ENCODE measurements at regions not wholly inside any gene's neighbourhood (a gene's known extent, or its start where the extent isn't known, plus 50 kb on each side); places are given as distances from the start of the nearest gene placed in this dataset.

DNA sequence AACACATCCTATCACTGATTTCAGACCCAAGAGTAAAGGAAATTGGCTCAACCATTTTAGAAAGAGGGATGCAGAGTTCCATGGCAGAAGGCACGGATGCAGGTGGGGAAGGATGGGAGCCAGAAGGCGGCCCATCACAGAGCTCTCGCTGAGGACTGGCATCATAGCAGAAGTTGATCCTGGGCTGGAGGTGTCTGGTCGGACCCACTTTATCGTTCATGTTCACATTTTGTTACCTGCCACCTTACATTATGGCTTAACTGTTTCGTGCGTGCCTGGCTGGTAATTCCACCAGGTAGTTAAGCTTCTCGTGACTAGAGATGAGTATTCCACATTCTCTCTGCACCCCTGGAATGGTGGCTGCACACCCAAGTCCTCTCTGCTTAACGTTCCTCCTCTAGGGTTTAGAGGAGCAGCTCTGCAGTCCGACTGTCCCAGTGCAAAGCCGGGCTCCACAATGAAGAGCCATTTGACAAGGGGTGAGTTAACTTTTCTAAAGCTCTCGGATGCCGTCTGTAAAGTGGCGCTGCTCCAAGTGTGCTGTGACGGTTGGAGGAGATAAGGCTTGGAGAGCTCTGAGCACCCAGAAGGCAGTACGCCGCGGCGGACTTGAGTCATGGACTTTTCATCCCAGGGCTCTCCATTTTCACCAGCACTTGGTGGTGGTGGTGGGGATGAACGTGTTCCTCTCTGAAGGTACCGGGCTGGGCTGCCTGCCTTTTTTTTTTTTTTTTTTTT is 157.1 kb upstream of the SHH start:
- TF ChIP-seq BHLHE40 (IDR thresholded peaks at IDR 0.05; ENCODE audit: borderline replicate concordance) (no peak), LEF1 (IDR thresholded peaks at IDR 0.05; ENCODE audit: borderline replicate concordance) (no peak), L3MBTL2 (conservative IDR thresholded peaks at IDR 0.05) (no peak), CTBP1 (IDR thresholded peaks at IDR 0.05; ENCODE audit: borderline replicate concordance) (no peak), FOXM1 (IDR thresholded peaks at IDR 0.05; ENCODE audit: borderline replicate concordance) (no peak), HDGF (IDR thresholded peaks at IDR 0.05; ENCODE audit: borderline replicate concordance) (no peak), FOXA1 (IDR thresholded peaks at IDR 0.05) (no peak)
- POLR2A ChIA-PET, result no interaction called here
- CTCF ChIA-PET, result interaction anchor here (0.6 kb wide), 1 partner anchor 140 kb away, joined by 7 read pairs; no protein-coding TSS in a partner anchor
- DNase-seq (ENCODE audit: extremely low spot score), result no peak

DNA sequence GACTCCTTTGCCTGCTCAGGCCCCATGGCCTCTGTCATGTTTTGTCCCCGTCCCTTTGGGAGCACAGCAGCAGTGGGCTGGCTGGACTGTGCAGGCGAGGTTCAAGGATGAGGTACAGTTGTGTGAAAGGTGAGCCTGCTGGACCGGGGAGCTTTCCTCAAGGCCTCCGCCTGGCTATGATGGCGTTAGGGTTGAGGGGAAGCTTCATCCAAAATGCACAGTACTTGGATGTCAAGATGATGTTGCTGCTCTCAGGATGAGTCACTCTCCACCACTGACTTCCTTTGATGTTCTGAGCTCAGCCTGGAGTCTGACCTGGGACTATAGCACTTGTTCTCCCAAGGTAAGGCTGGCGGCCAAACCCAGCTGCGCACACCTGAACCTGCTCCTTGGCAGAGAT is 152.7 kb upstream of the SHH start:
- CTCF ChIA-PET, result no interaction called here
- POLR2A ChIA-PET, result no interaction called here
- no peak for TF ChIP-seq SP1 (IDR thresholded peaks at IDR 0.05)
- TF ChIP-seq L3MBTL2 (conservative IDR thresholded peaks at IDR 0.05), result no peak
- TF ChIP-seq, protein P1, sequence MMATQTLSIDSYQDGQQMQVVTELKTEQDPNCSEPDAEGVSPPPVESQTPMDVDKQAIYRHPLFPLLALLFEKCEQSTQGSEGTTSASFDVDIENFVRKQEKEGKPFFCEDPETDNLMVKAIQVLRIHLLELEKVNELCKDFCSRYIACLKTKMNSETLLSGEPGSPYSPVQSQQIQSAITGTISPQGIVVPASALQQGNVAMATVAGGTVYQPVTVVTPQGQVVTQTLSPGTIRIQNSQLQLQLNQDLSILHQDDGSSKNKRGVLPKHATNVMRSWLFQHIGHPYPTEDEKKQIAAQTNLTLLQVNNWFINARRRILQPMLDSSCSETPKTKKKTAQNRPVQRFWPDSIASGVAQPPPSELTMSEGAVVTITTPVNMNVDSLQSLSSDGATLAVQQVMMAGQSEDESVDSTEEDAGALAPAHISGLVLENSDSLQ (IDR thresholded peaks at IDR 0.05), result no peak
- no peak for TF ChIP-seq ELF4 (IDR thresholded peaks at IDR 0.05)
- no peak for DNase-seq (ENCODE audit: extremely low spot score)

DNA sequence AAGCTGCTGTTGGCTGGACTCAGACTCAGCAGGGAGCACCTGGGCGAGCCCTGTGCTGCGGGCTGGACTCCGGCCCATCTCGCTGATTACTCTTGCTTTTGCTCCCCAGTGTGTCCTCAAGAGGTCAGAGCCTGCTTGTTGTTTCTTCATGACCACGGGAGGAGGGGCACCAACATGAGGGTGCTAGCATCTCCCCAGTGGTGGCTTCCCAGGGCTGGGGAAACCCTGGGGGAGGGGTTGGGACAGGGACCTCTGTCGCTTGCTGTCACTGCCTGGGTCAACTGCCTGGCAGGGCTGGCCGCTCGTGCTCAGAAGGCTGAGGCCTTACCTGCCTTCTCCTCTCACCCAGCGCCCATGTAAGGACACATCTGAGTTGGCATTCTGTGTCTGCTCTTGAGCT is 152.3 kb upstream of the SHH start:
- ChIA-PET CTCF (no interaction called here), POLR2A (no interaction called here)
- DNase-seq (ENCODE audit: extremely low spot score), result no peak
- TF ChIP-seq FOXK2 (IDR thresholded peaks at IDR 0.05) (no peak), HDGF (IDR thresholded peaks at IDR 0.05; ENCODE audit: borderline replicate concordance) (no peak), ELF4 (IDR thresholded peaks at IDR 0.05) (no peak), SP1 (IDR thresholded peaks at IDR 0.05) (no peak), NFRKB (IDR thresholded peaks at IDR 0.05) (no peak), TARDBP (IDR thresholded peaks at IDR 0.05) (no peak), BHLHE40 (IDR thresholded peaks at IDR 0.05; ENCODE audit: borderline replicate concordance) (no peak)

DNA sequence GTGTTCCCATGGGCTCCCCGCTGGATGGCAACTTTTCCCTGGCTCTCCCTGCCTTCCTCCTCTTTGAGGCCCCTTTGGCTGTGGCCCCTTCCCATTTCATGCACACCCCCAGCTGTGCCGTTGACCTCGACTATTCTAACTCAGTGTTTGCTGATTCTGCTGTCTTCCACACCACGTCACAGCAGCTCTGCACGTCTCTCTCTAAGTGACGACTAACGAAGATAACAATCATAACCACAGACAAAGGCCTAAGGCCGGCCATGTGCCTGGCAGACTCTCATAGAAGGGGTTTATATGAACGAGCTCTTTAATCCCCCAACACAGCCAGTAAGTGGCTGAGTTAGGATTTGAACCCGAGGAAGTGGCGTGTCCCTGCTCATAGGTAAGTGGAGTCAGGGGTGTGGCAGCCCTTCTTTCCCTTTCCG is 151.5 kb upstream of the SHH start:
- ChIA-PET CTCF (no interaction called here), POLR2A (no interaction called here)
- no peak for TF ChIP-seq ELF4 (IDR thresholded peaks at IDR 0.05)
- TF ChIP-seq LEF1 (IDR thresholded peaks at IDR 0.05; ENCODE audit: borderline replicate concordance), result no peak
- TF ChIP-seq FOXA1 (IDR thresholded peaks at IDR 0.05), result no peak
- TF ChIP-seq L3MBTL2 (conservative IDR thresholded peaks at IDR 0.05), result no peak
- TF ChIP-seq FOXM1 (IDR thresholded peaks at IDR 0.05; ENCODE audit: borderline replicate concordance), result no peak
- no peak for TF ChIP-seq CTBP1 (IDR thresholded peaks at IDR 0.05; ENCODE audit: borderline replicate concordance)
- TF ChIP-seq SUZ12 (IDR thresholded peaks at IDR 0.05), result no peak
- TF ChIP-seq NFRKB (IDR thresholded peaks at IDR 0.05), result no peak
- no peak for TF ChIP-seq TARDBP (IDR thresholded peaks at IDR 0.05)
- TF ChIP-seq, protein P1 (IDR thresholded peaks at IDR 0.05), result no peak
- TF ChIP-seq HDGF (IDR thresholded peaks at IDR 0.05; ENCODE audit: borderline replicate concordance), result no peak
- no peak for TF ChIP-seq SP1 (IDR thresholded peaks at IDR 0.05)
- no peak for TF ChIP-seq ZNF384 (IDR thresholded peaks at IDR 0.05)
- TF ChIP-seq ARNT (IDR thresholded peaks at IDR 0.05), result no peak
- TF ChIP-seq FOXK2 (IDR thresholded peaks at IDR 0.05), result no peak
- no peak for TF ChIP-seq BHLHE40 (IDR thresholded peaks at IDR 0.05; ENCODE audit: borderline replicate concordance)
- no peak for DNase-seq (ENCODE audit: extremely low spot score)

DNA sequence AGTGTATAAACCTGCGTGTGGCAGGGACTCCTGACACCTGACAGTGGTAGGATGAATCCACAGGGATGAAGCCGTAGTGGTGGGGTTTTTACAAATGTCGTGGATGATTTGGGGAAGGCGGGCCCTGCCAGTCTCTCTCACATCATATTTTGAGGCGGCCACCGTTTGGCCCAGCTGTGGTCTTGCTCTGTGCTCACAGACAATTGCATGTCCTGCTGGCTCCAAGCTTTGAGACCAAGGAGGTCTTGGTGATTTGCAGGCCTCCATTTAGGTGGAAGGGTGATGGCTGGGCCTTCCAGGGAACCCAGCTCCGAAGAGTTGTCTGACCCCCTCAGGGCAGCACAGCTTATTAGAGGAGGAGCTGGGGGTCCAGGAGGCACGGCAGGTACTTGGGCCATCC is 151.1 kb upstream of the SHH start:
- ChIA-PET CTCF (no interaction called here), POLR2A (no interaction called here)
- no peak for DNase-seq (ENCODE audit: extremely low spot score)
- TF ChIP-seq TARDBP (IDR thresholded peaks at IDR 0.05) (no peak), ARNT (IDR thresholded peaks at IDR 0.05) (no peak), HDGF (IDR thresholded peaks at IDR 0.05; ENCODE audit: borderline replicate concordance) (no peak), BHLHE40 (IDR thresholded peaks at IDR 0.05; ENCODE audit: borderline replicate concordance) (no peak), CTBP1 (IDR thresholded peaks at IDR 0.05; ENCODE audit: borderline replicate concordance) (no peak), FOXA1 (IDR thresholded peaks at IDR 0.05) (no peak), SP1 (IDR thresholded peaks at IDR 0.05) (no peak), ZNF384 (IDR thresholded peaks at IDR 0.05) (no peak), NFRKB (IDR thresholded peaks at IDR 0.05) (no peak), SUZ12 (IDR thresholded peaks at IDR 0.05) (no peak), L3MBTL2 (conservative IDR thresholded peaks at IDR 0.05) (no peak)
- TF ChIP-seq, protein P1 (IDR thresholded peaks at IDR 0.05), result no peak

DNA sequence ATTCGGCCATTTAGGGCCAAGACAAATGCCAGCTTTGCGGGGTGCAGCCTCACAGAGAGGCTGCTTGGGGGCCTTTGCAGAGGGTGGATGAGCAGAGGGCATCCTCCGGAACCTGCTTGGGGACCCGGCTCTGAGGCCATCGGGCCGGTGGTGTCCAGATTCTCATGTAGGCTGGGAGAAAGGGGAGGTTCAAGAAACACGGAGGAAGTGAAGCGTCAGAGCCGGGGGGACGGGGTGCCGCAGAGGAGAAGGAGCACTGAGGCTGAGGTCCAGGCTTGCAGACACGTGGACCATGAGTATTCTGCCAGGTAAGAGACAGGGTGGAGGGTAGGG is 150.7 kb upstream of the SHH start:
- DNase-seq (ENCODE audit: extremely low spot score), result no peak
- TF ChIP-seq LEF1 (IDR thresholded peaks at IDR 0.05; ENCODE audit: borderline replicate concordance), result no peak
- TF ChIP-seq ZNF384 (IDR thresholded peaks at IDR 0.05), result no peak
- no peak for TF ChIP-seq L3MBTL2 (conservative IDR thresholded peaks at IDR 0.05)
- no peak for TF ChIP-seq TARDBP (IDR thresholded peaks at IDR 0.05)
- no peak for TF ChIP-seq FOXA1 (IDR thresholded peaks at IDR 0.05)
- TF ChIP-seq SP1 (IDR thresholded peaks at IDR 0.05), result no peak
- TF ChIP-seq ELF4 (IDR thresholded peaks at IDR 0.05), result no peak
- TF ChIP-seq CTBP1 (IDR thresholded peaks at IDR 0.05; ENCODE audit: borderline replicate concordance), result no peak
- no peak for TF ChIP-seq FOXM1 (IDR thresholded peaks at IDR 0.05; ENCODE audit: borderline replicate concordance)
- TF ChIP-seq NFRKB (IDR thresholded peaks at IDR 0.05), result no peak
- TF ChIP-seq, protein P1 (IDR thresholded peaks at IDR 0.05), result no peak
- TF ChIP-seq BHLHE40 (IDR thresholded peaks at IDR 0.05; ENCODE audit: borderline replicate concordance), result no peak
- no peak for TF ChIP-seq ARNT (IDR thresholded peaks at IDR 0.05)
- TF ChIP-seq SUZ12 (IDR thresholded peaks at IDR 0.05), result no peak
- no peak for TF ChIP-seq FOXK2 (IDR thresholded peaks at IDR 0.05)
- no peak for TF ChIP-seq HDGF (IDR thresholded peaks at IDR 0.05; ENCODE audit: borderline replicate concordance)
- POLR2A ChIA-PET, result no interaction called here
- CTCF ChIA-PET, result no interaction called here
